Activated CD8-positive, alpha-beta T cell treated with anti-CD3 and anti-CD28 coated beads for 36 hours (primary cell): ENCODE measurements at regions not wholly inside any gene's neighbourhood (a gene's known extent, or its start where the extent isn't known, plus 50 kb on each side); places are given as distances from the start of the nearest gene placed in this dataset.

Source experiments
- ATAC-seq: fragments of 200-7000 bp; cut with Tn5 transposase; one replicate; pipeline ENCODE4 v1.10.0; 2021; ENCODE audit warnings: mild to moderate bottlenecking, moderate library complexity
- CTCF ChIA-PET: fragments of 350-600 bp; sonication (Branson Sonifier 250); formaldehyde crosslinking; loops from one replicate; lab custom pipeline; 2021; ENCODE audit warnings: antibody characterized with exemption; lab: Charles Lee
- POLR2A ChIA-PET: fragments of 350-600 bp; sonication (Branson Sonifier 250); formaldehyde crosslinking; loops from one replicate; lab custom pipeline; 2021; ENCODE audit warnings: antibody characterized with exemption; lab: Charles Lee
- DNase-seq: peaks from one replicate; pipeline ENCODE4 v3.0.0-alpha.2; 2020
- H3K27ac Mint-ChIP-seq: one replicate; pipeline ENCODE4 v1.8.0; 2021; ENCODE audit warnings: mild to moderate bottlenecking, mixed read lengths
- H3K27me3 Mint-ChIP-seq: one replicate; pipeline ENCODE4 v1.8.0; 2021; ENCODE audit warnings: mixed read lengths
- H3K36me3 Mint-ChIP-seq: one replicate; pipeline ENCODE4 v1.8.0; 2021; ENCODE audit warnings: low read depth, mixed read lengths
- H3K4me1 Mint-ChIP-seq: one replicate; pipeline ENCODE4 v1.8.0; 2021; ENCODE audit warnings: low read depth, mixed read lengths
- H3K4me3 Mint-ChIP-seq: one replicate; pipeline ENCODE4 v1.8.0; 2021; ENCODE audit warnings: mild to moderate bottlenecking, moderate library complexity, mixed read lengths
- H3K9me3 Mint-ChIP-seq: one replicate; pipeline ENCODE4 v1.8.0; 2021; ENCODE audit warnings: mixed read lengths
- CTCF ChIP-seq: fragments of 200-600 bp; IDR thresholded peaks from one replicate; pipeline ENCODE4 v1.8.0; 2022; ENCODE audit warnings: antibody characterized with exemption, mild to moderate bottlenecking
- intact Hi-C: fragments of 100-400 bp; cut with micrococcal nuclease; formaldehyde crosslinking; loops from one replicate; pipeline ENCODE4 v1.10.0; 2022

- H3K4me1 Mint-ChIP-seq = no peaks in the 10 kb centered on the region
- no peak for TF ChIP-seq CTCF
- intact Hi-C loops = no loop called here
- no peak overlapping the region for H3K27ac Mint-ChIP-seq
- DNase-seq (no peak), ATAC-seq (no peak)
- ChIA-PET POLR2A (no interaction called here), CTCF (no interaction called here)
- H3K27me3 Mint-ChIP-seq = no peaks in the 10 kb centered on the region
- no peaks in the 10 kb centered on the region for H3K36me3 Mint-ChIP-seq
- no peak overlapping the region for H3K4me3 Mint-ChIP-seq
- H3K9me3 Mint-ChIP-seq = peaks cover 4% of the 10 kb centered on the region
Measured at GRCh38 chr3:147007736-147008245, 398.6 kb downstream of the ZIC4 start.

DNA sequence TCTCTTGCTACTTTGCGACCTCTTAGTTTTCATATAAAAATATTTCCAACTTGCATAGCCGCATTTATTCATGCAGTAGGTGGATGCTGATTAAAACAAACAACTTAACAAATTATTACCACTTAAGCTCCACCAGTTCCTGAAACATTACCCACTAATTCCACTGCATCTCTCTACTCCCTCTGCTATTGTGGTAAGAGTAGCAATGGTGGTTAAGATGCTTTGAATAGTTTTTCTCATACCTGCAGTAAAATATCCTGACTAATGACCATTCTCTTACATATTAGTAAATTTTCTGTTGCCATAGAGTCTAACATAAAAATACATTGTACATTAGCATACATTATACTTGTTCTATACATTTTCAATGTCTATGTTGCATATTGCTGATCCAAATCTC lies 397.6 kb upstream of the PLSCR5 start:
- no peaks in the 10 kb centered on the region for H3K4me1 Mint-ChIP-seq
- ChIA-PET POLR2A (no interaction called here), CTCF (no interaction called here)
- DNase-seq (no peak), ATAC-seq (no peak)
- H3K27me3 Mint-ChIP-seq = no peaks in the 10 kb centered on the region
- H3K27ac Mint-ChIP-seq = no peak overlapping the region
- peaks cover 11% of the 10 kb centered on the region for H3K9me3 Mint-ChIP-seq
- TF ChIP-seq CTCF = no peak
- H3K36me3 Mint-ChIP-seq = no peaks in the 10 kb centered on the region
- no peak overlapping the region for H3K4me3 Mint-ChIP-seq
- intact Hi-C loops = no loop called here

GRCh38 chr3:147000274-147000673 lies 395.1 kb upstream of the PLSCR5 start:
- Mint-ChIP-seq H3K27me3 (no peaks in the 10 kb centered on the region), H3K27ac (no peak overlapping the region), H3K4me1 (no peaks in the 10 kb centered on the region), H3K4me3 (no peak overlapping the region), H3K9me3 (peaks cover 7% of the 10 kb centered on the region), H3K36me3 (no peaks in the 10 kb centered on the region)
- DNase-seq (no peak), ATAC-seq (no peak)
- TF ChIP-seq CTCF = no peak
- CTCF ChIA-PET = no interaction called here
- POLR2A ChIA-PET = no interaction called here
- intact Hi-C loops = no loop called here

DNA sequence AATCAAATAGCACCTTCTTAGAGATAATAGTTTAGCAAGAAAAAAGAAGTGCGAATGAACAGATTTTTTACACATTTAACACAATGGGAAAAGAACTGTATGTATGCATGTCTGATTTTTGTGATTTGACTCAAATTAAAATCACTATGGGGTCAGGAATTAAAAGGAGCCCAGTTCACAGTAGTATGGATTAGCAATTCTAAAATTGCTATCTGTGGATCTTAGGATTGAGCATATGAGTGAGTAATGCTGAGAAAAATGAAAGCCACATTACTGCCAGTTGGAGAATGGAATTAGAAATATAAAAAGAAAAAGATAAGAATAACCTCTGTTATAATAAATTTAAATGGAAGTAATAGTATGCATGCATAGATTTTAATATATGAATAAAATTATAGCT lies 386.8 kb upstream of the PLSCR5 start:
- Mint-ChIP-seq H3K27me3 (no peaks in the 10 kb centered on the region), H3K4me3 (no peak overlapping the region), H3K27ac (no peak overlapping the region), H3K36me3 (no peaks in the 10 kb centered on the region), H3K9me3 (peaks cover 8% of the 10 kb centered on the region), H3K4me1 (no peaks in the 10 kb centered on the region)
- DNase-seq (no peak), ATAC-seq (no peak)
- POLR2A ChIA-PET = no interaction called here
- TF ChIP-seq CTCF = no peak
- CTCF ChIA-PET = no interaction called here
- intact Hi-C loops = no loop called here

GRCh38 chr3:146975476-146975875 lies 370.3 kb upstream of the PLSCR5 start:
- intact Hi-C loops = no loop called here
- no peak overlapping the region for H3K4me3 Mint-ChIP-seq
- no peak for TF ChIP-seq CTCF

More at GRCh38 chr3:146975476-146975875, 370.3 kb upstream of the PLSCR5 start:
- no peak for ATAC-seq
- no peaks in the 10 kb centered on the region for H3K4me1 Mint-ChIP-seq
- no peaks in the 10 kb centered on the region for H3K27me3 Mint-ChIP-seq
- CTCF ChIA-PET = no interaction called here
- POLR2A ChIA-PET = no interaction called here
- H3K27ac Mint-ChIP-seq = no peak overlapping the region
- DNase-seq = no peak
- peaks cover 1% of the 10 kb centered on the region for H3K9me3 Mint-ChIP-seq
- H3K36me3 Mint-ChIP-seq = no peaks in the 10 kb centered on the region
